WERI-Rb-1 (cell line): ENCODE measurements at regions not wholly inside any gene's neighbourhood (a gene's known extent, or its start where the extent isn't known, plus 50 kb on each side); places are given as distances from the start of the nearest gene placed in this dataset.

Experiments used
- DNase-seq: peaks from one replicate; pipeline ENCODE4 v3.0.0-alpha.2; 2020
- H3K27ac ChIP-seq: fragments of 250-450 bp; sonication (Bioruptor Pico); 2 replicates; pipeline ENCODE4 v1.5.1; 2020; ENCODE audit warnings: mild to moderate bottlenecking, moderate library complexity
- H3K27me3 ChIP-seq: fragments of 250-450 bp; sonication (Bioruptor Pico); 2 replicates; pipeline ENCODE4 v1.5.1; 2021; ENCODE audit warnings: mild to moderate bottlenecking, low read depth, moderate library complexity; ENCODE audit not compliant: insufficient read depth, severe bottlenecking
- H3K36me3 ChIP-seq: fragments of 250-450 bp; sonication (Bioruptor Pico); 2 replicates; pipeline ENCODE4 v1.5.1; 2020; ENCODE audit warnings: mild to moderate bottlenecking, moderate library complexity
- H3K4me3 ChIP-seq: 2 replicates; pipeline ENCODE4 v1.5.1; 2011; ENCODE audit warnings: low read depth, mild to moderate bottlenecking, control low read depth, low read length
- H3K9me3 ChIP-seq: fragments of 250-450 bp; sonication (Bioruptor Pico); 2 replicates; pipeline ENCODE4 v1.5.1; 2021; ENCODE audit warnings: mild to moderate bottlenecking, moderate library complexity; ENCODE audit not compliant: severe bottlenecking
- CTCF ChIP-seq: IDR thresholded peaks from 2 replicates; pipeline ENCODE4 v1.5.1; 2011; ENCODE audit warnings: low read depth, mild to moderate bottlenecking, control low read depth, inconsistent platforms, low read length

GRCh38 chr10:105973902-105974301, 1190.6 kb downstream of the SORCS1 start:
- no peak for TF ChIP-seq CTCF
- no peak for DNase-seq
- Histone ChIP-seq H3K27me3 (no peaks in the 10 kb centered on the region), H3K27ac (no peak overlapping the region), H3K36me3 (no peaks in the 10 kb centered on the region), H3K4me3 (no peak overlapping the region), H3K9me3 (no peaks in the 10 kb centered on the region)

DNA sequence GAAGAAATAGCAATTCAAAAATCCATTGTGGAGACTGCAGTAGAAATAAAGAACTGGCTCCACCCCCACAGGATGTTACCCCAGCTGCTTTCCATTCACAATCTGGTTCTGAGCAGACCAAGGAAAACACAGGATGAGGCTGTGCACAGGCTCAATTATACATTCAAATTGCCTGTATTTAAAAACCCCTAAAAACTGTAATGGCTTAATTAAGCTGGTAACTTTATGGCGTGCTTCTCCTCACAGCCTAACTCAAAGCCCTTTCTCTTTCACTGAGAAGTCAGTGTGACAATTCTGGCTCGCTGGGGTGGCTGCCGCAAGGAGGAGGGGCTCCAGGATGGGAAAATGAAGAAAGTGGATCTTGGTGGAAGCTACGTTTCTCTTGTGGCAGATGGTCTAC, 1191.1 kb downstream of the SORCS1 start:
- Histone ChIP-seq H3K27ac (no peak overlapping the region), H3K4me3 (no peak overlapping the region), H3K9me3 (no peaks in the 10 kb centered on the region), H3K27me3 (no peaks in the 10 kb centered on the region), H3K36me3 (no peaks in the 10 kb centered on the region)
- no peak for TF ChIP-seq CTCF
- no peak for DNase-seq

DNA sequence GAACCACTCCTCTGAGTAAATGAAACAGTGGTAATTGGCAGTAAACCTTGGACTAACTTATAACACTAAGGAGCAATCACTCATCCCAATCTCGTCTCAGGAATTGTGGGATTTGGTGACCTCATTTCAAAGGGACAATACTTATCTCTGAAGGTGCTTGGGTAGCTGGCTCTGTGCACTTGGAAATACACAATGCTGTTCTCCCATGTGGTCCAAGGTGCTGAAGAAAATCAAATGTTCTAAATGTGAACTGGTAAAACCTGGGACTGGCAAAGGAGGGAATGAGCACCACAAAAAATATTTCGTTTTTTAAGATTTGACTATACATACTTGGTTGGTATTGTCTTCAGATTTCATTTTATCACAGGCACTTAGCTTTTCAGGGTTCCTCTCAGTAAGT, 1193.0 kb downstream of the SORCS1 start:
- DNase-seq = no peak
- no peak overlapping the region for H3K27ac ChIP-seq
- H3K9me3 ChIP-seq = no peaks in the 10 kb centered on the region
- no peaks in the 10 kb centered on the region for H3K36me3 ChIP-seq
- no peak overlapping the region for H3K4me3 ChIP-seq
- no peaks in the 10 kb centered on the region for H3K27me3 ChIP-seq
- no peak for TF ChIP-seq CTCF

DNA sequence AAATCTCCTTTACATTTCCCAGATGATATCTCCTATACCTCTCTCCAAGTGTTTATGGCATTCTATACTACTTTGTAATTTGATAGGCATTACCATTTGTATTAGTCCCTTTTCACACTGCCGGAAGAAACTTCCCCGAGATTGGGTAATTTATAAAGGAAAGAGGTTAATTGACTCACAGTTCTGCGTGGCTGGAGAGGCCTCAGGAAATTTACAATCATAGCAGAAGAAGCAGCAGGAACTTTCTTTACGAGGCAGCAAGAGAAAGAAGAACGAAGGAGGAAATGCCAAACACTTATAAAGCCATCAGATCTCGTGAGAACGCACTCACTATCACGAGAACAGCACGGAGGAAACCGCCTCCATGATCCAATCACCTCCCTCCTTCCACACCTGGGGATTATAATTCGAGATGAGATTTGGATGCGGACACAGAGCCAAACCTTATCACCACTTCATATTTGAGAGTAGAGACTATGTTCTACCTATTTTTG, 1194.6 kb downstream of the SORCS1 start:
- Histone ChIP-seq H3K36me3 (no peaks in the 10 kb centered on the region), H3K4me3 (no peak overlapping the region), H3K27ac (no peak overlapping the region), H3K27me3 (no peaks in the 10 kb centered on the region), H3K9me3 (no peaks in the 10 kb centered on the region)
- DNase-seq = no peak
- TF ChIP-seq CTCF = no peak

- Histone ChIP-seq H3K4me3 (no peak overlapping the region), H3K9me3 (no peaks in the 10 kb centered on the region), H3K36me3 (no peaks in the 10 kb centered on the region), H3K27me3 (no peaks in the 10 kb centered on the region), H3K27ac (no peak overlapping the region)
- TF ChIP-seq CTCF = no peak
- no peak for DNase-seq
These were observed 1195.8 kb downstream of the SORCS1 start for GRCh38 chr10:105968666-105969065.

DNA sequence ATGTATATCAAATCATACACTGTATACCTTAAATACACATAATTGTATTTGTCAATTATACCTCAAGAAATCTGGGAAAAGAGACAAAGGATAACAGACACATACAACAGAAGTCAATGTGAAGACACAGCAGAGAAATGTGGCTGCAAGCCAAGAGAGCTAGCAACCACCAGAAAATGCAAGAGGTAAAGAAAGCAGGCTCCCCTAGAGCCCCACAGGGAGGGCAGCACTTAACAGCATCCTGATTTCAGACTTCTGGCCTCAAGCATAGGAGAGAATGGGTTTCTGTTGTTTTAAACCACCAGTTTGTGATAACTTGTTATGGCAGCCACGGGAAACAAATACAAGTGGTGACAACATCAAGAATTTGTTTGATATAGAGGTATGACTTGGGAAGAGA, 1197.2 kb downstream of the SORCS1 start:
- no peaks in the 10 kb centered on the region for H3K9me3 ChIP-seq
- no peak for TF ChIP-seq CTCF
- DNase-seq = no peak
- no peak overlapping the region for H3K27ac ChIP-seq
- H3K4me3 ChIP-seq = no peak overlapping the region
- H3K27me3 ChIP-seq = no peaks in the 10 kb centered on the region
- no peaks in the 10 kb centered on the region for H3K36me3 ChIP-seq
